GM19240 (cell line): ENCODE measurements at regions not wholly inside any gene's neighbourhood (a gene's known extent, or its start where the extent isn't known, plus 50 kb on each side); places are given as distances from the start of the nearest gene placed in this dataset.
"Not testable (repeated sequence)": the region's sequence is repeated elsewhere in the genome, so short reads cannot be mapped to it uniquely, and the experiment has no call there.

Source experiments
- DNase-seq: peaks from one replicate; pipeline ENCODE4 v3.0.0; 2011; ENCODE audit warnings: low spot score; ENCODE audit not compliant: insufficient read length

DNA sequence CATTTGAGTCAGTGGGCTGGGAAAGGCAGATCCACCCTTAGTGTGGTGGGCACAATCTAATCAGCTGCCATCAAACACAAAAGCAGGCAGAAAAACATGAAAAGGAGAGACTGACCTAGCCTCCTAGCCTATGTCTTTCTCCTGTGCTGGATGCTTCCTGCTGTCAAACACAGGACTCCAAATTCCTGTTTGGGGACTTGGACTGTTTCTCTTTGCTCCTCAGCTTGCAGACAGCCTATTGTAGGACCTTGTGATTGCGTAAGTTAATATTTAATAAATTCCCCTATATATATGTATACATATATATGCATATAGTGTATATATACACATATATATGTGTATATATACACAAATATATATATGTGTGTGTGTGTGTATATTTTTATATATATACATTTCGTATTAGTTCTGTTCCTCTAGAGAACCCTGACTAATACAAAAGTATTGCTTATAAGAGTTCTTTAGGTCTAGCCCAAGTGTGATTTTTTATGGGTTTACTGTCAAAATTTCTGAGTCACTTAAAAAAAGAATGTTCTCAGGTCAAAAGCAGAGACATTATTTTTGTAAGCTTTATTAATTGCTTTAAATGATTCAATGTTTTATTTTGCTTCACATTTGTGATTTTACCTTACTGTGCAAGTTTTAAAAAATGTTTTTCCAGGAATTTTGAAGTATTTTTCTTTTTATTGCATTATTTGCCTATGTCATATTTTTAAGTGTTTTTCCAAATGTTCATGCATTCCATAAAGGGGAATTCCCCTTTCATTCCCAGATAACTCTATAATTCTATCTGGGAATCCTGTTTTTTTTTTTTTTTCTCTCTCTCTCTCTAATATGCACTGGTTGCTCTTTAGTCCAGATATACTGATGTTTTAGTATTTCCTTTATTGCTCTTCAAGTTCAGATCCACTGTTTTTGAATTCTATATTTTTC is 92.1 kb upstream of the ADAMTS5 start:
- DNase-seq = no peak

GRCh38 chr21:27057997-27058396 is 91.1 kb upstream of the ADAMTS5 start:
- DNase-seq = no peak

DNA sequence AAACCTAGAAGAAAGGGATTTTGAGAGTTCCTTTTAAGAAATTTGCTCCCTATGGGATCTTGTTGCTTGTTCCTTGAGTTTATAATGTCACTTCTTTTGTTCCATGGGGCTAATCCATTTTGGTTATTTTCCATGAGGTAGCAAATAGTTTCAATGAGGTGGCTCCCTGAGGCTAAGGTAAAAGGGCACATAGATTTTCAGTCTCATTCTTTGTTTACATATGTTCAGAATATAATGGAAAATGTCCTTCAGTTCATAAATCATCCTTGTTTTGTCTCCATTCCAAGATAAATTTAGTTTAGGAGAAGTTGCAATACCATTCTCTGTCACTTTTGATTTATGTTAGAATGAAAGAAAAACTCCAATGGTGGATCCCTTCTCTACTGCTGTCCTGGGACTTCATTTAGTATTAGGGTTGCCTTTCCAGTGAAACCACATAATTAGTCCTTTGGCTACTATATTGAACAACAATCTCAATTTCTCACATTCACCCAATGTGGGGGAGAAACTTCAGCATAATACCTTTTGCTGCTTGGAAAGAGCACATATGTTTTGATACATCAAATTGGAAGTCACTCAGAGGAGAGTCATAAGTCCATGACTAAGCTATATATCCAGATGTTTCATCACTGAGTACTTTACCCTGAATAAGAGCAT is 80.9 kb upstream of the ADAMTS5 start:
- no peak for DNase-seq

DNA sequence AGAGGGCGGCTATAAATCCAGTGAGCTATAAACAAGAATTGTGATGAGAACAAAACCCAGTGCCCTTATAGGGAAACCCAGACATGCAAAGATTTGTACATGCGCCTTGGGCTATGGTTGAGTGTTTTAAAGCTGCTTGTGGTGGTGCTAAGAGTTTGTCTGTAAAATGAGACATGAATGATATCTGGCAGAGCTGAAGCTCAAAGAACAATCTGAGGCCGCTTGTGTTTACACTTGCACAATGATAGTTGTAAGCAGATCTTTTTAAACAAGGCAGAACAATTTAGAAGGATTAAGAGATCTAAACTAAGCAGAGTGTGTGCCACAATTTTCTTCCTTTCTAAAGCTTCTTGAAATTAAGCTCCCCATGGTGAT is 80.4 kb upstream of the ADAMTS5 start:
- DNase-seq = no peak

DNA sequence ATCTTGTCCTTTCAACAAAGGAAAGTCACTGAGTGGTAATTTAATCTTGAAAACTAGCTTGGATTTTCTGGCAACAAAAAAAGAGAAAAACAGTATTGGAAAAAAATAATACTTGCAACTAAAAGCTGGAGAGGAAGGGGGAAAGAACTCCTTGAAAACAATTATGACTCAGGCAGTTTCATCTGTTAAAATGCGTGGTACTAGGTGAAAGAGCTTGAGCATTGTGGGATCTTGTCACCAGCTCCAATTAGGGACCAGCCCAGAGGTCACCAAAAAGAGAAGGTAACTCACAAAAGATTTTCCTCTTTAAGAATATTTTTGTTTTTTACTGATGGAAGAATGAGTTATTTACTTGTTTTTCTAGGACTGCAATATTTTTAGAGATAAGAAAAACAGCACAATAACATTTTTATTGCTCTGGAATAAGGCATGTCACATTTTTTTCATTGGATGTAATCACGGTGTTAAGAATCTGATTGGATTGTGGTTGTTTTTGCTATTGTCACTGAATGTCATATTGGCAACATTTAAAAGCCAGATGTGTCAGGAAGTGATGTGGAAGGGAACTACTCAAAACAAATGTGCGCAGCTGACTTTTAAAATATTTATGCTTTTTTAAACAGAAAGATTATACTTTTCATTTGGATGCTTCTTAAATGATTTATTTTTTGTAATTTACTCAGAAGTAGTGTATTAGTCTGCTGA is 78.5 kb upstream of the ADAMTS5 start:
- DNase-seq = no peak

GRCh38 chr21:27043377-27043776 is 76.5 kb upstream of the ADAMTS5 start:
- no peak for DNase-seq

GRCh38 chr21:27040738-27041469 is 74.0 kb upstream of the ADAMTS5 start:
- no peak for DNase-seq

DNA sequence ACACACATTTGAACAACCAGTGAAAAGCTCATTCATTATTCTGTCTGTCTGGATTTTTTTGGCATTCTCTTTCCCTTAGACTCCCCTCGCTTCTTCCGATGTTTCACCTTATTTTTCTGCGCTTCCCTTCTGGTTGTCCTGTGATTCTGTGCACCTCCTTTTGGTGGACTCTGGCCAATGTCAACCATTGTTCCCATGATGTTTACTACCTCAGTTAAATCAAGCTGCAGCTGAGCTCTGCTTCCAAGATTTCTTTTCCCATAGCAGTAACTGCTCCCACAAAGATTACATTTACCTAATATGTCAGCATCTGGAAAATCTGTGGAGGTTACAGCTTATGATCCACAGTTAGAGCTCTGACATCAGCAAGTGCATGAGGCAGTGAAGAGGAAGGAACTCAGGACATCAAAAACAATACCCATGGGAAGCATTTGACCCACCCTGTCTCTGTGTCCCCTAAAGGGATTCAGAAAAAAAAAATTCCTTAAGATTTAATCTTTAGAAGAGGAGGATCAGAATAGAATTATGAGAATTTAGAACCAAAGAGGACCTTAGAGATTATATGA is 69.9 kb upstream of the ADAMTS5 start:
- DNase-seq = no peak

GRCh38 chr21:27035791-27036190 is 68.9 kb upstream of the ADAMTS5 start:
- no peak for DNase-seq

DNA sequence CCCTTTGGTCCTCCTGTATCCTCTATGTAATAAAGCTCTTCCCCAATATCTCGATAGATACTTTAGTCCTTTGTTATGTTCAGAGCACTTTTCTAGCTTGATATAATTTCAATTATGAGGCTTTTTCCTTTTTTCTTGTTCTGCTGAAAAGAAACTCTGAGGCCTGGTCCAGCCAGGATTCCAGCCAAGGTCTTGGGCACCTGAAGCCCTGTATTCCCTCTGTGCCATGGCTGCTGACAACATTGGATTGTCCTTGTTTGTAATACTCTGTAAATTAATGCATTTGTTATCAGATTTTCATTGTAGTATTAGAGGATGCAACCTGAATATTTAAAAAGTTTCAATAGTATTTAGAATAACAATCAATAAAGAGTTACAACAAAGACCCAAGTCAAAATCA is 67.9 kb upstream of the ADAMTS5 start:
- DNase-seq = no peak

GRCh38 chr21:27033471-27033870 is 66.6 kb upstream of the ADAMTS5 start:
- DNase-seq = no peak

GRCh38 chr21:27026501-27026900 is 59.6 kb upstream of the ADAMTS5 start:
- no peak for DNase-seq

DNA sequence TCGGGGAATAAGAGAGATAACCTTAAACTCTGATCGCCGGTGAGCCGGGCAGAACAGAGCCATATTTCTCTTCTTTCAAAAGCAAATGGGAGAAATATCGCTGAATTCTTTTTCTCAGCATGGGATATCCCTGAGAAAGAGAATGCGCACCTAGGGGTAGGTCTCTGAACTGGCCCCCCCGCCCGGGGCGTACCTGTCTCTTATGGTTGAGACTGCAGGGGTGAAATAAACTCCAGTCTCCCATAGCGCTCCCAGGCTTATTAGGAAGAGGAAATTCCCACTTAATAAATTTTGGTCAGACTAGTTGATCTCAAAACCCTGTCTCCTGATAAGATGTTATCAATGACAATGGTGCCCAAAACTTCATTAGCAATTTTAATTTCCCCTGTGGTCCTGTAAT is 58.8 kb upstream of the ADAMTS5 start:
- not testable (repeated sequence) for DNase-seq

DNA sequence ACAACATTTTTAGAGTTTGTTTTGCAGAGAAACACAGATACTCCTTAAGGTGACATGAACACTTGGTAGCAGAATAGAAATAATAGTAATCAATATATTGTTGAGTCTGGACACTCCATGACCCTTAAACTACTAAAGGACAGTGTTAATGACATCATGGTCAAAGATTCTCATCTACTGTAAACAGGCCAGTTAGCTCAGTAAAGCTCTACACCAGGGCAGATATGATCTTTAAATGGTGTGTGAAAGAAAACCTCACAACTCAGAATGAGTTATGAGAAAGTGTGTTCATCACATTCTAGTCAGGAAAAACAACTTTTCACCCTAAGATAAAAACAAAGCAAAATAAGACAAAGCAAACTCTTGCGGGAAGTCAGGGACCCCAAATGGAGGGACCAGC is 58.1 kb upstream of the ADAMTS5 start:
- no peak for DNase-seq

GRCh38 chr21:27024301-27024700 is 57.4 kb upstream of the ADAMTS5 start:
- no peak for DNase-seq

- no peak for DNase-seq
These were observed 56.3 kb upstream of the ADAMTS5 start for GRCh38 chr21:27023186-27023585.

DNA sequence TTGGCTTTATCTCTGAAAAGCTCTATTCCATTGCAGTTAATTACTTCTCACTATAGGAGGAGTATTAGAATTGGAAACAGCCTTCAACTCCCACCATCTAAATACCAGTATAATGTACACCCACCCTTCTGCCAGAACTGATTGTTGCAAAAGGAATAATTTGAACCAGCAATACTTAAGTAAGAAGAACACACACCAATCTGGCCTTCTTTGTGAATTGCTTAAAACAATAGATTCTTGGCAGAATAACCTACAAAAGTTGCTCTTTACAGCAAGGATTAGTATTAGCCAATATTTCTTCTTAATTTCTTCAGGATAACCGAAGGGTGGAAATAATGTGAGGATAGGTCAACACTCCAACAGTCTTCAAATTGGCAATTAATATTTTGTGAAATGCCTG is 54.9 kb upstream of the ADAMTS5 start:
- no peak for DNase-seq

DNA sequence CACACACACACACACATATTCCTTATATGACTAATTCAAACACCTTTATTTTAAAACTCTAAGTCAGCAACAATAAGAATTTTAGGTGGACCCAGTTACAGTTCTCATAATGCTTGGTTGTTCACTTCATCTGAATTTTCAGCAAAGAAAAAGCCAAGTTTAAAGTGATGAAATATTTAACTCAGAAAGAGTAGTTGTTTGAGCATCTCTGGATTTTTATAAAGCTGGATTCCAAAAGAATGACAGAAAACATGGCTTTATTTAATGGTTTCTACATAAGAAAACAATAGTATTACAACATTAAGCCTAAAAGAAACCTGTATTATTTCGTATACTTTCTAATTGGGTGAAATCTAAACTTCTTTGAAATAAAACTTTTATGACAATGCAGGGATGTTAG is 54.2 kb upstream of the ADAMTS5 start:
- no peak for DNase-seq

GRCh38 chr21:27017246-27017645 is 50.4 kb upstream of the ADAMTS5 start:
- DNase-seq = no peak
